NOMO-1 treated with DMSO at 0.1 percent for 48 hours (cell line): ENCODE measurements at regions not wholly inside any gene's neighbourhood (a gene's known extent, or its start where the extent isn't known, plus 50 kb on each side); places are given as distances from the start of the nearest gene placed in this dataset.
"Not testable (repeated sequence)": the region's sequence is repeated elsewhere in the genome, so short reads cannot be mapped to it uniquely, and the experiment has no call there.

Experiments
- DNase-seq: peaks from one replicate; lab custom pipeline; 2025; ENCODE audit not compliant: unreplicated experiment; lab: John Stamatoyannopoulos, UW

DNA sequence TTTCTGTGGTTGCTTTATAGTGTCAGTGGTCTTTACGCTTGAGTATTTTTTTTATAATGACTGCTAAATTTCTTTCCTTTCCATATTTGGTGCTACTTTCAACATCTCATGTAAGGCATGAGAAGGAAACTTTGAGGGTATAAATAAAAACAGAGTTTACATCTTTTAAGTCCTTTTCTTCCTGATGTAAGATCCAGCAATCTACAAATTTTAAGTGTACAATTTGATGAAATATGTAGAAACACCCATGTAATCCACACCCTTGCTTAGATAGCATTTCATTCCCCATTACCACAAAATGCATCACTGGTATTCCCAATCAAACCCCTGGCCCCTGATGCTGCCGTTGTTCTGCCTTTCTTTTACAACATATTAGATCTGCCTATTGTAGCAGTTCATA, 769.1 kb downstream of the CCDC85A start:
- no peak for DNase-seq

DNA sequence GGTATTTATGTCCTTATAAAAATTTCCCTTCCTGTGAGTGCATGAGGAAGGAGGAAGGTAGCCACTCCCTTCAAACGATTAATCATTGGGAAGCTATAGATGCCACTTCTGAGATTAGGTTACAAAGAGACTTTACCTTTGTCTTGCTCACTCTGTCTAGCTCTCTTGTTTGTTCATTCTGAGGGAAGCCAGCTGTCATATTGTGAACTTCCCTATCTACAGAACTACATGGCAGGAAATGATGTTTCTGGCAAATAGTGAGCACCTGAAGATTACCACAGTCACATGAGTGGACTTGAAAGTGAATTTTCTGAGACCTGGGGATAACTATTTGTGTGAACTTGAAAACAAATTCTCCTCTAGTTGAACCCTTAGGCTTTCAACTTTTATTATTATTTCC, 776.8 kb downstream of the CCDC85A start:
- no peak for DNase-seq

DNA sequence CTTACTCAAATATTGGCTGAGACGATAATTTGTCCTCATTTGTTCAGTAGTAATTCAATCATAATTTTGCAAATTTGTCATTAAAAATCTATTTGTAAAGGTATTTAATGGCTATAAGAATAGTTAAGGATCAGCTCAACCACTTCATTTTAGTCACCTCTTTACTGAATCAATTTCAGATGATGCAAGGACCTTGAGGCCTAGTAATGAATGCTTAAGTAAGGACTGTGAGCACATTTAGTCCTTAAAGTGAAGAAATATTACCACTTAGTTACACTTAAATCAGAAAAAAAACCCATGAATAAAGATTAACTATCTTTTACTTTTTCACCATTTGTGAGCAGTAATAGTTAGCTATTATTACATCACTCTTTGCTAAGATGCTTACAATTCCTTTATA, 778.9 kb downstream of the CCDC85A start:
- DNase-seq, result no peak

- no peak for DNase-seq
These were observed 785.7 kb downstream of the CCDC85A start for GRCh38 chr2:56969513-56969912.

DNA sequence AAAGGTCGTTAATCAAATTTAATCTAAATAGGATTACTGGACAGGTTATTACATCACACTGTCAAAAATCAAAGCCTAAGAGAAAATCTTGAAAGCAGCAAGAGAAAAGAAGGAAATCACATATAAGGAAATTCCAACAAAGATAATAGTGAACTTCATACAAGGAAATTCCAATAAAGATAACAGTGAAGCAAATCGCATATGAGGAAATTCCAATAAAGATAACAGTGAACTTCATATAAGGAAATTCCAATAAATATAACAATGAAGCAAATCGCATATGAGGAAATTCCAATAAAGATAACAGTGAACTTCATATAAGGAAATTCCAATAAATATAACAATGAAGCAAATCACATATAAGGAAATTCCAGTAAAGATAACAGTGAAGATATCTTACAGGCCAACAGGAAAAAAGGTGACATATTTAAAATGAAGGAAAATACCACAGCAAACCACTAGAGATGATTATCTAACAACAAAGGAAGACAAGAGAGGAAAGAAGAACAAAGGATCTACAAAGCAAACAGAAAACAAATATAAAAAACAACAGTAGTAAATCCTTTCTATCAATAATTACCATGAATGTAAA, 787.7 kb downstream of the CCDC85A start:
- no peak for DNase-seq

- DNase-seq, result no peak
These were observed 797.8 kb downstream of the CCDC85A start for GRCh38 chr2:56981554-56981953.

DNA sequence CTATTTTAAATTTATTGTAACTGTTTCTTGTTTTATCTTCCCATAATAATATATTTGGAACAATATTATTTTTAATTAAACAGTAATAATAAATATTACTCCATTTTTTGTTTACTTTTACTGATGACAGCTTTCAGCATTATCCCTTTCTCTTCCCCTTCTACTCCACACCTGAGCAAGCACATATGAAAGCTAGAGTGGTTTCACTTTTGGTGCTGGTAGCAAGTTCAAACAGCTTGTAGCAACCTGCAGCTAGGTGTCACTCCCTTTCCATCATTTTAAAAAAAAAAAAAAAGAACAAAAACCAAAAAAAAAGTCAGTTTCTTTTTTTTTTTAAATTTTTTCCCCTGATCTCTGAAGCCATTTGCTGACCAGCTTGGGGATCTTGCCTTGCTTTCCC, 801.8 kb downstream of the CCDC85A start:
- no peak for DNase-seq

DNA sequence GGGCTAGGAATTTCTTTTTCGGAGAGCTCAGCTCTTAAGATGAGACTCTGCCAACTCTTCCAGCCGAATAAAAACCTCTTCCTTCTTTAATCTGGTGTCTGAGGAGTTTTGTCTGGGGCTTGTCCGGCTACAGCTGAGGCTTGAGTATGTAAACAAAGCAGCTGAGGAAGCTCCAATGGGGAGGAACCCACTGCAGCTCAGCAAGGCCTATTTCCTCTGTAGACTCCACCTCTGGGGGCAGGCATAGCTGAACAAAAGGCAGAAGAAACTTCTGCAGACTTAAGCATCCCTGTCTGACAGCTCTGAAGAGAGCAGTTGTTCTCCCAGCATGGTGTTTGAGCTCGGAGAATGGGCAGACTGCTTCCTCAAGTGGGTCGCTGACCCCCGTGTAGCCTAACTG, 838.7 kb downstream of the CCDC85A start:
- DNase-seq, result no peak

DNA sequence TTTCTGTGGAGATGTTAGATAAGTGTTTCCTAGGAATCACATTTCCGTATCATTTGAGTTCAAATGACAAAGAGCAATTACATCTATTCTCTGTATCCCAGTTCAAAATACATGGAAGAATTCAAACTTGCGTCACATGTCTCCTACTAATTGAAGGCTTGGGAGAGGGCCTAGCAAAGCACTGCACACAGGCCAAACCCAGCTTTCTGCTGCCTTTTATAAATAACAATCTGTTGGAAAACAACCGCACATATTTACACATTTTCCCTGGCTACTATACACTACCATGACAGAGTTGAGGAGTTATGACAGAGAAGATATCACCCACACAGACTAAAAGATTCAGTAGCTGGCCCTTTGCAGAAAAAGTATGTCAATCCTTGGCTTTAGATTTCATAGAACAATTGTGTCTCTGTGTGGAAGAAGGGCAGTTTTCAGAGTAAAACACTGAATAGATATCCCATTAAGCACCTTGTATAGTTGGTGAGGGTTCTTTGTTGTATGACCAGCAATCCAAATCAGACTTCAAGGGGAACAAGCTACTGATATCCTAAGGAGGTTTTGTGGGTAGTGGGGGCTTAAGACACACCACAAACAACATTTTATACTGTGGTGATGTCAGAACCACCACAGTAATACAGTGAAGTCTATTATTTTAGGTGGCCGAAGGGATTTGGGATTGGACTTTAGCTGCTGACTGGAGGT, 861.3 kb downstream of the CCDC85A start:
- DNase-seq, result no peak

GRCh38 chr2:57049273-57049672, 865.5 kb downstream of the CCDC85A start:
- DNase-seq, result no peak

DNA sequence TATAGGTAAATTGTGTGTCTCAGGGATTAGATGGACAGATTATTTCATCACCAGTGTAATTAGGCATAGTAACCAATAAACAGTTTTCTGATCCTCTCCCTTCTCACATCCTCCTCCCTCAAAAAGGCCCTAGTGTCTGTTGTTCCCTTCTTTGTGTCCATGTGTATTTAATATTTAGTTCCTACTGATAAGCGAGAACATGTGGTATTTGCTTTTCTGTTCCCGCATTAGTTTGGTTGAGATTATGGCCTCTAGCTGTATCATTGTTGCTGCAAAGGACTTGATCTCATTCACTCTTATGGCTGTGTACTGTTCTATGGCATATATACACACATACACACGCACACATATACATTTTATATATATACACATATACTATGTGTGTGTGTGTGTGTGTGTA, 866.2 kb downstream of the CCDC85A start:
- DNase-seq, result no peak

- not testable (repeated sequence) for DNase-seq
These were observed 882.5 kb downstream of the CCDC85A start for GRCh38 chr2:57066301-57066700.

GRCh38 chr2:57075226-57075625, 891.4 kb downstream of the CCDC85A start:
- no peak for DNase-seq

- no peak for DNase-seq
These were observed 896.2 kb downstream of the CCDC85A start for GRCh38 chr2:57080035-57080434.

DNA sequence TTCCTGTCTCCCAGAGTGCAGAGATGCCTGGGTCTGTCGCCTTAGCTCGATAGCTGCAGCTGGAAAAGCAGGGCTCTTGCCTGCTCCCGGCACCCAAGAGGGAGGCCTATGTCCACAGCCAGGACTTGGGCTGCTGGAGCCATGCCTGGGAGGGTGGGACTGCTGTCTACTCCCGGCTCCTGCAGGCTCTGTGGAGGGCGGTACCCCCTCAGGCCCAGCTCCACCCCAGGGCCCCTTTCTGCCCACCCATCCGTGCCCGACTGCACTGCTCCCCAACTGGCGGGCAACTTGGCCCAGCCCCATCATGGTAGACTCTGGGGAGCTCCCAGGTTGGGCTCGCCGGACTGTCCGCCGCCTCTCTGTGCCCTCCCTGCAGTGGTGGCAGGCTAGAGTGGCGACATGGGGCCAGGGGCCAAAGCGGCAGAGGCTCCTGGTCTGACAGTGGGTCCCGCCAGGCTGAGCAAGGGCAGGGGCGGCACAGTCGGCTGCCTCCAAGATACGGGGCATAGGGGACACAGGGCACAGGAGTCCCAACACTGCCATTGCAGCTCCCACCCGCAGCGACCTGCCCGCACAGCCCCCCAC, 901.0 kb downstream of the CCDC85A start:
- DNase-seq, result no peak

GRCh38 chr2:57093020-57093419, 909.2 kb downstream of the CCDC85A start:
- no peak for DNase-seq

DNA sequence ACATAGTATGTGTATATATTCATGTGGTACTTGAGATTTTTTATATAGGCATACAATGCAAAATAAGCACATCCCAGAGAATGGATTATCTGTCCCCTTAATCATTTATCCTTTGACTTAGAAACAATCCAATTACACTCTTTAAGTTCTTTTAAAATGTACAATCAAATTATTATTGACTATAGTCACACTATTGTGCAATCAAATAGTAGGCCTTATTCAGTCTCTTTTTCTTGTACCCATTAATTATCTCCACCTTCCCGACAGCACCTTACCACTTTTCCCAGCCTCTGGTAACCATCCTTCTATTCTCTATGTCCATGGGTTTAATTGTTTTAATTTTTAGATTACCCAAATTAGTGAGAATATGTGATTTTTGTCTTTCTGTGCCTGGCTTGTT, 914.1 kb downstream of the CCDC85A start:
- DNase-seq, result no peak

DNA sequence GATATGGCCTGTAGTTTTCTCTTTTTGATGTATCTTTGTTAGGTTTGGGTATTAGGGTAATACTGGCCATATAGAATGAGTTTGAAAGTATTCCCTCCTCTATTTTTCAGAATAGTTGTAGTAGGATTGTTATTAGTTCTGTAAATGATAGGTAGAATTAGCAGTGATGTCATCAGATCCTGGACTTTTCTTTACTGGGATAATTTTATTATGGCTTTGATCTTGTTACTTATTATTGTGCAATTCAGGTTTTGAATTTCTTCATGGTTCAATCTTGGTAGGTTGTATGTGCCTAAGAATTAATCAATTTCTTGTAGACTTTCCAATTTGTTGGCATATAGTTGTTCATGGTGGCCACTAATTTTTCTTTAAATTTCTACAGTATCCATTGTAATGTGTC, 916.6 kb downstream of the CCDC85A start:
- no peak for DNase-seq

GRCh38 chr2:57105694-57106093, 921.9 kb downstream of the CCDC85A start:
- no peak for DNase-seq

DNA sequence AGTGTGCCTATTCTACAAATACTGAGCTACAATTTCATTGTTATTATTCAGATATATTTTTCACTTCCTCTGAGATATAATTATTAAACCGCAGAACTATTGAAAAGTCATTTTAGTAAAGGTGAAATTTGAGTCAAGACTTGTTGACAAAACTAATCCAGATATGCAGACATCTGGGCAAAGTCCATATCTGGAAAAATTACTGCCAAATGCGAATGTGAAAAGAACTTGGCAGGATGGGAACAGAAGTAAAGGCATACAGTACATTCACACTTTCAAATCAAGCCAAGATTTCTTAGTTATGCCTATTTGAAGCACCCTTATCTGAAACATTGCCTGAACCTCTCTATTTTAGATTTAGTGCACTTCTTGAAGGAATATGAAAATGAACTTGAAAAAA, 923.6 kb downstream of the CCDC85A start:
- no peak for DNase-seq

DNA sequence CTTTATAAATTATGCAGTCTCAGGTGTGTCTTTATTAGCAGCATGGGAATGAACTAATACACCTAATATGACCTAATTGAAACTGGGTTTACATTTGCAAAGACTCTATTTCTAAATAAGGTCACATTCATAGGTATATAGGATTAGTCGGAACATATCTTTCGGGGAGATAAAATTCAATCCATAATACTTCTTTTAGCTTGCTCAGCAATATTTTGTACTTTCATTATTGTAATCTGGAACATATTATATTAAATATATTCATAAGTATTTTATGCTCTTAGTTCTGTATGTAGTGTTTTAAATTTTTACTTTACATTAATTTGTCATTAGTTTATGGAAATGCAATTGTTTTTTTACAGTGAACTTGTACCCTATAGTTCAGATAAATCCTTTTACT, 927.7 kb downstream of the CCDC85A start:
- no peak for DNase-seq

- DNase-seq, result no peak
These were observed 927.5 kb upstream of the VRK2 start for GRCh38 chr2:57119141-57119540.

- no peak for DNase-seq
These were observed 920.2 kb upstream of the VRK2 start for GRCh38 chr2:57126410-57126809.
